Astrocyte (in vitro differentiated cells and primary cell): ENCODE measurements at regions not wholly inside any gene's neighbourhood (a gene's known extent, or its start where the extent isn't known, plus 50 kb on each side); places are given as distances from the start of the nearest gene placed in this dataset.

Experiments
- EZH2 ChIP-seq: IDR thresholded peaks from 2 replicates; pipeline ENCODE4 v1.6.1; 2012; ENCODE audit warnings: mild to moderate bottlenecking, low read length, inconsistent platforms; ENCODE audit not compliant: insufficient read depth
- TF ChIP-seq, protein P1 (sequence below): IDR thresholded peaks from 2 replicates; pipeline ENCODE4 v1.5.1; 2011; ENCODE audit warnings: low read depth, mild to moderate bottlenecking, inconsistent platforms, low read length, moderate library complexity; ENCODE audit not compliant: insufficient read depth

DNA sequence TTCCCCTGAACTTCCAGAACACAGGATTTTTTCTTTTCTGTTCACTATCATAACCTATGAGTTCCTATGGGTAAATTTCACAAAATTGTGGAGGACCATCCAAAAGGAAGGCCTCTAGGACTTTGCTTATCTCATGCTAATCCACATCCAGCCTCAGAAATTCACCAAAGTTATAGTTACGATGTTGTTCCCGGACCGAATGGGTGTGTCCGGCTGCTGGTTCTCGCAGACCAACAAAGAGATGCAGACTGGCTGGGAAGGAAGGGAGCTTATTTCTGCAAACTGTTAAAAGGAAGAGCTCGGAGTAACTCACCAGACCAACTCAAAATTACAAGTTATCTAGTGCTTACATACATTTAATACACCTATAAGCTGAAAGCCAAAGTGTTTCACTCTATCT is 882.9 kb upstream of the SPRY2 start:
- TF ChIP-seq, protein P1, sequence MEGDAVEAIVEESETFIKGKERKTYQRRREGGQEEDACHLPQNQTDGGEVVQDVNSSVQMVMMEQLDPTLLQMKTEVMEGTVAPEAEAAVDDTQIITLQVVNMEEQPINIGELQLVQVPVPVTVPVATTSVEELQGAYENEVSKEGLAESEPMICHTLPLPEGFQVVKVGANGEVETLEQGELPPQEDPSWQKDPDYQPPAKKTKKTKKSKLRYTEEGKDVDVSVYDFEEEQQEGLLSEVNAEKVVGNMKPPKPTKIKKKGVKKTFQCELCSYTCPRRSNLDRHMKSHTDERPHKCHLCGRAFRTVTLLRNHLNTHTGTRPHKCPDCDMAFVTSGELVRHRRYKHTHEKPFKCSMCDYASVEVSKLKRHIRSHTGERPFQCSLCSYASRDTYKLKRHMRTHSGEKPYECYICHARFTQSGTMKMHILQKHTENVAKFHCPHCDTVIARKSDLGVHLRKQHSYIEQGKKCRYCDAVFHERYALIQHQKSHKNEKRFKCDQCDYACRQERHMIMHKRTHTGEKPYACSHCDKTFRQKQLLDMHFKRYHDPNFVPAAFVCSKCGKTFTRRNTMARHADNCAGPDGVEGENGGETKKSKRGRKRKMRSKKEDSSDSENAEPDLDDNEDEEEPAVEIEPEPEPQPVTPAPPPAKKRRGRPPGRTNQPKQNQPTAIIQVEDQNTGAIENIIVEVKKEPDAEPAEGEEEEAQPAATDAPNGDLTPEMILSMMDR = no peak
- no peak for TF ChIP-seq EZH2
